GM18870 (cell line): ENCODE measurements at regions not wholly inside any gene's neighbourhood (a gene's known extent, or its start where the extent isn't known, plus 50 kb on each side); places are given as distances from the start of the nearest gene placed in this dataset.

ENCODE experiments used
- ATAC-seq: cut with Tn5 transposase; IDR thresholded peaks from one replicate; pipeline ENCODE4 v1.9.1; 2021; ENCODE audit warnings: moderate library complexity; ENCODE audit not compliant: unreplicated experiment

DNA sequence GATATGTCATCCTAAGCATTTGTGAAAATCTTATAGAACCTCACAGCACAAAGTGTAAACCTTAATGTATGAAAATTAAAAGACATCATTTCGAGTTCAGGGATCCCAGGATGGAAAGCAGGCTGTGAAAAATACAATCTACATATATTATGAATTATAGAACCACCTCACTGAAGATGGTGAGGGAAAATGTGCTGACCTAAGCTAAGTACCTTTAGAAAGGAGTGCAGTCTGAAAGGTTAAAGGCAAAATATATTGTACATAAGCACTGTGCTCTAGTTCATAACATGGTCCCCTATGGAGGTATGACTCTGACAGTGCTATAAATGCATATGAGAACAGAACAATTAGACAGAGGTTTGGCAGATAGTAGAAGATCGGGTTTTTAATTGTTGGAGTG lies 368.6 kb downstream of the TMA16 start:
- ATAC-seq, result no peak

DNA sequence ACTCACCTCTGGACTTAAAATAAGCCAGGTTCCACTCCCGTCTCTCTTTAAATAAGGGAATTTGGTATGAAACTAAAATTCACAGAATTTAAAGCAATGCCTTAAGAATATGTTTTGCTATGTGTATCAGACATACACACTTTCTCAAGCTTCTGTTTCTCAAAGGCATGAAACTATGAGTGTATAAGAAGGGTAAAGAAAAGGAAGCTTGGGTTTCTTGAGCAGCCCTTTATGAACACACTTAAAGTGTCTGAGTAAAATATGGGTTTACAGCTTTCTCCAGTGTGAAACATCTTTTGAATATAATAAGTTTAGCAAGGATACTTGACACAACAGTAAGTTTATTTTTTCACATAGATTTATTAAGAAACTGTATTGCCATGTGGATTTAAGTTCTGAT lies 370.5 kb downstream of the TMA16 start:
- no peak for ATAC-seq

DNA sequence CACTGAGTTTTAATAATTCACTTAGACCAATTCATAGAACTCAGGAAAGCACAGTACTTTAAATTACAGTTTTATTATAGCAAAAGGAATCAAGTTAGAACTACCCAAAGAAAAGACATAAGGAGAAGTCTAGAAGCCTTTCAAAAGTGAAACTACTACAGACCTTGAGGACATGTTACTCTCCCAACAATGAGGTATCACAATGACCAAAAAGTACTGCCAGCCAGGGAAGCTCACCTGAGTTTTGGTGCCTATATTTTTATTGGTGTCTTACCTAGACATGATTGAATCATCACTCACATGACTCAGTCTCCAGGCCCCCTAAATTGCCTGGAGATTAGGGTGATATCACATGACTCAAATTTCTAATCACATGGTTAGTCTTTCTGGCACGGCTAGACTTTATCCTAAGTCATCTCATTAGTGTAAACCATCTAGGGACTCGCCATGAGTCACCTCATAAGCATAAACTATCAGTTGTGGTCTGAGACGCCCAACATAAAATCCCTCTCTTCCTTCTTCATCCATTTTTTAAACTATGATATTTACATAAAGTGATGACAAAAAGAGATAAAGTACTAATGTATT lies 372.3 kb downstream of the TMA16 start:
- ATAC-seq, result peak; percentile 66

DNA sequence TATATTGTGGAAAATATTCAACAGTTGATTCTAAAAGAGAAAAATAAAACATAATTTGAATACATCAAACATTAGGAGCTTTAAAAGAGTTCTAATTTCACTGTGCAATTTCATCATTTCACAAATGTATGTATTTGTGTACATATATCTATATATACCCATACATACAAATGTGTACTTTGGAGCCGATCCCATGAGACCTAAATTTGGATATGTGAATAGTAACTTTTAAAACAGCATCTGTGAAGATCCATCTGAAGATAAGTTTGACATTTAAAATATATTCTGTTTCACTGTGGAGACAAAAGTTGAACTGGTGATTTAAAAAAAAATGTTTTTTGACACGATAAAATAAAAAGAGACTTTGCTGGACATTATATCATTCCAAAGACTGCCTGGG lies 374.0 kb downstream of the TMA16 start:
- ATAC-seq, result no peak

DNA sequence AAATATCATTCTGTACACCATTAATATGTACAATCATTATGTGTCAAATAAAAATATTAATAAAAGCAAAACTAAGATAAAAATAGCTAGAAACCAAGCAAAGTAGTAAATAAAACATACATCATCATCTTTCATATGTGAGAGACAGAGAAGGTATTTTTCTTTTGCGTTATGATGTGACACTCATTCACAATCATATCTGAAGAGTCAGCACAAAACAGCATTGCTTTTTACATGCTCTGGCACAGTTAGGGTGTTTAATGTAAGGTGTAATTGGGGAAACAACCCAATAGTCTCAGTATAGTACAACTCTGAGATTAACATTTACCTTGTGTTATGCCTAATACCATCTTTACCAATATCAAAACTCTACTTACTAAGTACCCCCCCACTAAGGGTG lies 376.6 kb downstream of the TMA16 start:
- ATAC-seq, result no peak

DNA sequence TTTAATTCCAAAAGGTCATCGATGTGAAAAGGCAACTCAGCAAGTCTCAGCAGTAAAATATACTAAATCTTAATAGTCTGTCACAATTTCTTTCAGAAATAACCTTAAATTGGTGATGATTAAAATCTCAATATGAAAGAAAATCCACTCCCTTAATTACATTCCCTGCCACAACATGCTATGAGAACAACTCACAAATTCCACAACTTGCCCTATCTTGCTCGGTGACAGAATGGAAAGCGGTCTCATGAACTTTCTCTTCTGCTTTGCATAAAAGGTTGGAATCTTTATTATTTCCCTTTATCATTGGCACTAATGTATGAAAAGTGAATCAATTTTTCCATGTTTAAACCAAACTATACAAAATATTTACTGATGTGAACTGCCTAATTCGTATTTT lies 380.8 kb downstream of the TMA16 start:
- ATAC-seq, result no peak

DNA sequence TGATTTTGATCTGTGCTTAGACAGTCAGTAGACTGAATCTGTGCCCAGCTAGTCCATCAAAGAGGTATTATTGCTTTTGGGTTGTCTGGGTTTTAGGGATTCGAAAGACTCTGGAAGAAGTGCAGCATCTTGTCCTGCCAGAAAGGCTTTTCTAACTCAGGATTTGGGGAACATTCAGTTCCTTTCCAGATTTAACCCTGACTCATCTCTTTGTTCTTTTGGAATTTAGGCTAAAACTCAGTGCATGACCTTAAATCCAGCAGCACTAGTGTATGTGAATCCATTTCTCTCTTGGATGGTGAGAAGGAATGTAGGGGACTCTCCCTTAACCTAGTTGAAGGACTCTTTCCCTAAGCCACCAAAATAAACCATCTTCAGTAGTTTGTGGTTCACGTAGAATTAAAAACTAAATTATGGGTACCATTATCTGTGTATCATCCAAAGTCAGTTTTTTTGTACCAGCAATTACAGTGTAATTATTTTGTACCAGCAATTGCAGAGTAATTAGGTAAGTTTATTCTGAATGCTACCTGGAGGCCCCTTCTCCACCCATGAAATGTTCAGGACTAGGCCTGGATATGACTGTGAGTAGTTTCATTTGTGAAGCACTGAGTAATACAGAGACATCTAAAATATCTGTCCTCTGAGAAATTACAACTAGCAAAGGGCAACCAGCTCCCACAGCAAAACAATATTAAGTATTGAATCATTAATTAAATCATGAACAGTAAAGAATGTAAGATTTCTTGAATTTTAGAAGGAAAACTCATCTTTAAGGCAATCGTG lies 384.0 kb downstream of the TMA16 start:
- ATAC-seq, result peak; percentile 85

DNA sequence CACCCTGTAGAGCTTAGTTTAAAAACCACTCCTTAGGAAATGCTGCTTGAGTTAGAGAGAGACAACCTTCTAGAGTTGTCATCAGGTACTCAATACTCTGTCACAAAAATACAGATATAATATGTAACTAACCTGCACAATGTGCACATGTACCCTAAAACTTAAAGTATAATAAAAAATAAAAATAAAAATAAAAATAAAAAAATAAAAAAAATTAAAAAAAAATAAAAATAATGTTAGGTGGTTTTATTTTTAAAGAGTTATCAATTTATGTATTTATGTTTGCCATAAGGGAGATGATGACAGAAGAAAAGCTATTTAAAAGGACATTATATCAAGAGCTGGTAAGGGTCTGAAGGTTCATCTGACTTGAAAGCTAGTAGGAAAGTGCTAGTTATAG lies 397.9 kb downstream of the TMA16 start:
- no peak for ATAC-seq

DNA sequence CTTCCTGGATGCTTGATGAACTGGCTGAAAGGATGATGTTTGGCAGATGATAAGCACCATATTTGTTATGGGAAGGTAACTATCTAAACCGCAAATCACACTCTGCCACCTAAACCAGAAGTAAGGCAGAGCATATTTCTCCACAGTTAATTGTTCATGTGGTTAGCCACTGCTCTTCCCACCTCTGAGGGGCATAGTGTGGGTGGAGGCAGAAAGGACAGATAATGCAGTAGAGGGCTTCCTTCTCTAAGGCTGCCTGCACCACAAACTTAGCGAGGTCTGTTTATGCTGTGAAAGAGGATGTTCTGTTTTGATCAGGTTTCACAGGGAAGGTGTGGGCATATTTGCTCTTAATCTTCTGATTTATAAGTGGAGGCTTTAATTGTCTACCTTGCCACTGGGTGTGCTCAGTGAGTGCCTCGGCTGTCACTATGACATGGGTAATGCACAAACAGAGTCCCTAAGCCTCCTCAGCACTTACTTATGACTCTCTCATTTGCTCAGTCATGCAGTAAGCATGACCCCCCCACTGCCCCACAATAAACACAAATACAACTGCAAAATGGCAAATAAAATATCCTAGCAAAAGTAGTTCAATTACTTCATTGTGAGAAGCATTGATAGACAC lies 401.0 kb downstream of the TMA16 start:
- no peak for ATAC-seq

DNA sequence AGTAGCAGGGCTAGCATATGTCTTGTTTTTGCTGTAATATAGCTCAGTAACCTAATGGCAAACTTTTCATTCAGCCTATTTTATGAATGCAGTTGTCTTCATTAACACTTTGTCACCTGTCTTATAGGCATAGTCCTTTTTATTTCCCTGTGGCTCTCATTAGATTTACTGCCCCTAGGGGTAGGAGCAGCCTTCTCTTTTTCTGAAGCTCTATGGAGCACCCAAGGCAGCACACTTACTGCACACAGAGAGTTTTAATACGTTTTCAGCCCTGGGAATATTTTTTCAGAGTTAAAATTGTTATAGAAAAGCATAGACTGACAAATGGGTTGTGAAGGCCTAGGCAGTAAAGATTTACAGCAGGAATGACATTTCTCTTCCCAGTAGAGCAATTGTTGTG lies 406.8 kb downstream of the TMA16 start:
- ATAC-seq, result no peak

DNA sequence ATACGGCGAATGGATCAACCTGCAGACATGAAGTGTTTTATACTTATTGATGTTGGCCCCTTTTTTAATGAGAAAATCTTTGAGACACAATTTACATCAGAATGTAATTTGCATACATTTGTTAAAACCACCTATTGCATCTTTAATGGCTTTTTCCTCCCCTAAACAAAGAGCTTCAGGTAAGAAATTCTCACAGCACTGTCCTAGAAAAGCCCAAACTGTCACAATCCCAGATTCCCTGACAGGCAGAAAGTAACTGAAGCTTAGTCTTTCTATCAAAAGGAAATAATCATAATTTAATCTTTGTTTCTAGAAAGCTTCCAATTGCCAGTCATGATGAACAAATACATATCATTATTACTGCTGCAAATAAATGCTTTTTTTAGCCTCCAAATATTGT lies 407.9 kb downstream of the TMA16 start:
- no peak for ATAC-seq

DNA sequence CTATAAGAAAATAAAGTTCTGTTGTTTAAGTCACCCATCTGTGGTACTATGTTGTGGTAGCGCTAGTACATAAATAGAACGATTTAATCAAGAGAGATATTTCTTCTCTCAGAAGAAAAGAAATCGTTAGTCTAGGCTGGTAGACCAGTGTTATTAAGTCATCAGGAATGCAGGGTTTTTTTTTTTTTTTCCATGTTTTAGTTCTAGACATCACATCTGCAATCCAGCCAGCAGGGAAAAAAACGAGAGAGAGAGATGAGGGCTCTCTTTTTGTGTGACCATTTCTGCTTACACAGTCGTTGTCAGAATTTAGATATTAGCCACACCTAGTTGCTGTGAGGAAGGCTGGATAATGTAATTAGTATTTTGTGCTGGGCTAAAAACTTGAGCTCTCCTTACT lies 417.4 kb downstream of the TMA16 start:
- no peak for ATAC-seq

DNA sequence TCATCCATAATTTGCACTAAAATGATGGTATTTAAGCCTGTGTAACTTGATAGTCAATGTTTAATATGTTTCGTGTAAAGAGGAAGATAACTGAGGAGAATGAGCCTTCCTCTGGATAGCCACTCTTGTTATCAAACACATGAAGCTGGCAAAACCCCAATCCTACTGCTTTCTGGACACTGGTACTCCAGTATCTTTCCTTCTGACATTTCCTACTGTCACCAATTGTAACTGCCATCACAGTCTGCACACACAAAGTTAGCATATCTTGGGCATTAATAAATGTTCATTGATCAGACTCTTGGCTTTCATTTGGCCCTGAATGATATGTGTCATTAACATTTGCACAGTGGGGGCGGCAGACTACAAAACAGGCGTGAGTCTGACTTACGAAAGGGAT lies 419.1 kb downstream of the TMA16 start:
- ATAC-seq, result no peak

DNA sequence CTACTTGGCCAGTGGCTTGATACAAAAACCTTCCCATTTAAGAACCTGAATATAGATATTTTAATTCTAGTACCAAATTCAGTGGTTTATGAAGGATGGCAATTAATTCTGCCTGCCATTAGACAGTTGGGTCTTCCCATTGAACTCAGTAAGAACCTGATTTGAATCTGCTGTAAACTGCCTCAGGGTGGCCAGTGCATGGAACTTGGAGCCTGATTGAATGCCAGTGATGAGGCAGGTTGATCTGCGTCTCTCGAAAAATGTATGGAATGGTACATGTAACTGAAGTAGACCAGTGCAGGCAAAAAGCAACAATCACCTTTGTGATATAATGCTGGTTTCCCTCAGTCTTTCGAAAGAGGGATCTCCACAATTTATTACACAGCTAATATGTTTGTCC lies 421.4 kb downstream of the TMA16 start:
- ATAC-seq, result no peak

DNA sequence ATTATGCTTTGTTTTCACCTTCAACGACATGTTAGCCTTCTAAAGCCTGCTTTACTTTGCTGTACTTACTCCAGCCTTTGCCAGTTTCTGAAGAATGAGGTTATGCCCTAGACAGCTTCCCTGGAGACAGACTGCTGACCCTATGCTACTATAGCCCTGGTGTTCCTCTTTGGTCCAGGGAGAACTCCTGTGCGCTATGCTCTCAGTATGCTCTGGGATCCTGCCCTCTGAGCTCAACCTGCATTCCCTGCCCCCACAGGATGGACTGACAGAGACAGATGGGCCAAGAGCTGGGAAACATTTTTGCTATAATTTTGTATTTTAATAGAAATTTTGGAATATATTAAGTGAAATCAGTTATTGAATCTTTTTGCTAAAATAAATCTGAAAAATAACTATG lies 425.9 kb downstream of the TMA16 start:
- ATAC-seq, result no peak

DNA sequence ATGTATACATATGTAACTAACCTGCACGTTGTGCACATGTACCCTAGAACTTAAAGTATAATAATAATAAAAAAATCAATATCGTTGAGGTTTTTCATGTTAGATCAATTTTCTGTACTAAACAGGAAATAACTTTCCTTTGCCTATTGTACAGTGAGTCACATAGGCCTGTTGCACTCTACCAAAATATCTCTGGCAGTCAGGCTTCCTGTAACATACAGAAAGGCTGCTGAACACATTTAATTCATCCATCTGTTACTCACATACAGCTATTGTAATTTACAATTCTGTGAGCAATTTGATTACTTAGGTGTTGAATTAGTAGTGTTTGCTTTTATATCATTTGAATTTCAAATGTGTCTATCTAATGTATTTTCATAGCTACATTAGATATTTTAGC lies 427.8 kb downstream of the TMA16 start:
- ATAC-seq, result no peak

DNA sequence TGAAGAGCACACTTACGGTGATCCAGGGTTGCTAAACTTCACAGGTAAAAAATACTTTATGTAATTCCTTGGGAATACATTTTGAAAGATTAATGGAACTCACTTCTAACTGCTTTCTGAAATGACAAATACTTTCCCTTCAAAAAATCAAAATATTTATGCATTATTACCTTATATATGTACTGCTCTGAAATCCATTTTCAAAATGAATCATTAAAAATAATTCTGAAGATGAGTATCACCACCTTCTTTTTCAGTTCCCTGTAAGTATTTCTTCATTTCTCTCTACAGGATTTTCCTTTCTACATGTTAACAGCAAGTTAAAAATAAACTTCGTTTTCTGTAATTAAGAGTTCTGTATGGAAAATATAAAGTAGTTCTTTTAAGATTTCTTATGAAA lies 428.6 kb downstream of the TMA16 start:
- ATAC-seq, result no peak

DNA sequence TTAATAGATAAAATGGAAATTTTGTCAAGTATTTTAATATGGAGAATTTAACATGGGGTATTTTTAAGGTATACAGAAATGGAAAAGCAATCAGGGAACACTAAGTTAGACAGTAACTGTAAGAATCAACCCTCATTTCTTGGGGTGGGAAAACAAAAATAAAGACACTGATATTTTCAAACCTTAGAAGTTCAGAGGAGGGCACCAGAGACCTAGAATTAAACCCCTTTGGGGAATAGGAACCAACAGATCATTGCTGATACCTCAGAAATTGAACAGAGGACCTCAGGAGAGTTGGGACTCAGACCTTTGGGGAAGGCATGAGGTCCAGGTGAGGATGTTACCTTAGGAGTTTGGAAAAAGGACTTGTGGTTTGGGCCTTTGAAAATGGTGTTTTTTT lies 435.6 kb downstream of the TMA16 start:
- ATAC-seq, result no peak

DNA sequence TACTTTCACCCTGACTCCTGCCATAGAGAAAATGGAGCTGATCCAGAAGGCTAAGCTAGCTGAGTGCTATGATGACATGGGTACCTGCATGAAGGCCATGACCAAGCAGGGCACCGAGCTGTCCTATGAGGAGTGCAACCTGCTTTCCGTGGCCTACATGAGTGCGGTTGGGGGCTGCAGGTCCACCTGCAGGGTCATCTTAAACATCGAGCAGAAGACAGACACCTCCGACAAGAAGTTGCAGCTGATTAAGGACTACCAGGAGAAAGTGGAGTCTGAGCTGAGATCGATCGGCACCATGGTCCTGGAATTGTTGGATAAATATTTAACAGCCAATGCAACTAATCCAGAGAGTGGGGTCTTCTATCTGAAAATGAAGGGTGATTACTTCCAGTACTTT lies 438.0 kb downstream of the TMA16 start:
- no peak for ATAC-seq

DNA sequence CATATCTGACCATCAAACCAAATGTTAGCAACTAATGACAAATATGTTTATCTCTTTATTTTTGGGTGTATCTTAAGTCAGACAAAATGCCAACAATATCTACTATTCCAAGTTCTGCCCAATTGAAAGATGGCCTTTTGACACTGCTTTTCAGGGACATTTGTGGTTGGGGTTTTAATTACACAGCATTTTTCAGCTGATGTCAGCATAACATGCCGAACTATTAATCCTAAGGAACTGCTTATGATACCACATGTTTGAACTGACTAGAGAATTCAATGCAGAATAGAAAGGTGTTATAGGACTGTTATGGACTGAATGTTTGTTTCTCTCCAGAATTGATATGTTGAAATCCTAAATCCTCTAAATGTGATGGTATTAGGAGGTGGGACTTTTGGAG lies 445.1 kb downstream of the TMA16 start:
- ATAC-seq, result no peak

DNA sequence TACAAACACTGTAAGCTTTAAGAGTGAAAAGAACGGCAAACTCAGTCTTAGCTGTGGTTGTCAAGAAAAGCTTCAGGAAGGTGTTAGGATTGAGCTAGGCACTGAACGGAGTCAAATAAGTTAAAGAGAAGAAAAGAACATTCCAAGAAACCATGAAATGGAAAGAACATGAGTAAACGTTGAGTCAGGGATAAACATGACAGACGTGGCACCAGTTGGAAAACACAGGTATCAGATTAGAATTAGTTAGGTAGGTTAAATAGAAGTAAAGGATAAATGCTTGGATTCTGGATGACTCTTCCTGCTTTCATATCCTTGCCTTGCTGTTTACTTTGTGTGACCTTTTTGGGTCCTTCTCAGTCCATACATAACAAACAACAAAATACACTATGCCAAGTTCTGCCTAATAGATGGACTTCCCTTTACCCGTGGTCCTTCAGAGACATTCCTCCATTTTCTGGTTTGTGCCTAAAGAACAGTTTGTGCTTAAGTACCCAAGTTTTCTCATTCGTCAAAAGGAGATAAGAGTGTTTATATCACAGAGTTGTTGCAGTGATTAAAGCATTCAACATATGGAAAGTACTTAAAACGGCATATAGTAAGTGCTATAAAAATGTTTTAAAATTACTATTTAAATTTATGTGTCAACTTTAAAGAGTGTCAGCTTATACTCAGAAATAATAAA lies 446.9 kb downstream of the TMA16 start:
- no peak for ATAC-seq

DNA sequence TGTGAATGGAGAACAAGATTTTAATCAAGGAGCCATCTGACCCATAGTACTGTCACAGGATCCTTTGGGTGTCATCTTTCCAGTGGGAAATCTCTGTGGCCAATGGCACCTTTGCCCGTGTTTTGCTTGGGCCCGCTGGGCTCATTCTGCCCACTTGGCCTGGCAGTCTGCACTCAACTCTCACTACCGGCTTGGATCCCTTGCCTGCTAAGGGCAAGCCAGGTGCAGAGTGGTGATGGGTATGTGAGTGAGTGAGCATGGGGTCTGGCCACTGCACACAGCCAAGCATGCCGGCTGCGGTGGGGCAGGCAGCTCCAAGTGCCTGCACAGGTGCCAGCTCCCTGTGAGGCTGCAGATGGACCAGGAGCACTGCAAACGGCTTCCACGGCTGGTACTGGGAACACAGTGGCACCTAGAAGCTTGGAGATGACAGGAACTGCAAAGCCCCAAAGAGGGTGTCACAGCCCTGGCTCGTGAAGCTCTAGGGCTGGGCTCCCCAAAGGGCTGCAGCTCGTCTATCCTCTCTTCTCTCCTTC lies 454.5 kb downstream of the TMA16 start:
- no peak for ATAC-seq
